ENCODE measurements at regions not wholly inside any gene's neighbourhood (a gene's known extent, or its start where the extent isn't known, plus 50 kb on each side); places are given as distances from the start of the nearest gene placed in this dataset.

DNA sequence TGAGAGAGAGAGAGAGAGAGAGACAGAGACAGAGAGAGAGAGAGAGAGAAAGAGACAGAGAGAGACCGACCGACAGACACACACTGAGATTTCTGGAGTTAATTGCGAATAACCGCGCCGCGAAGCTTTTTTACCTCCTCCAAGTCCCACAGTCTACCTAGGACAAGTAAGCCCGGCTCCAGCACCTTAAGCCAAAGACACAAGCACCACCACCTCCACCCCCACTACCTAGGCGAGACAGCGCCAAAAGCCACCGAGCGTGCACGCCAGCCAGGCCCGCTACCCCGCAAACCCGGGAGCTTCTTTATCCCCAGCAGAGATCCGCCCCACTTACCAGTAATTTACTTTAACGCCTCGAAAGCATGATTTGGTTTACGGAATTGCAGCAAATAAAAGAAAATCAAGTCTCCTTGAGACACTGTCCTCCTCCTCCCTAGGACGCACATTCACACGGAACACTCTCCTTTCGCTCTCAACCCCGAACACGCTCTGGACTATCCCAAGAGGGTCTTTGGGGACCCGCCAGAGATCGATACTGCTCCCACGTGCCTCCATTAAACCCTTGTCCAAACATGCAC, 649.6 kb upstream of the DIPK2B start:
- peak; percentile 9 for DNase-seq (ENCODE audit: low spot score)
- in situ Hi-C loops (cut with MboI; ENCODE audit: low pct_unique_long_range_greater_than_20kb, low sequenced_read_pairs, unreplicated experiment), result no loop called here
- no peak for TF ChIP-seq CTCF (IDR thresholded peaks at IDR 0.05; ENCODE audit: extremely low read depth, insufficient read depth, missing control alignments)

DNA sequence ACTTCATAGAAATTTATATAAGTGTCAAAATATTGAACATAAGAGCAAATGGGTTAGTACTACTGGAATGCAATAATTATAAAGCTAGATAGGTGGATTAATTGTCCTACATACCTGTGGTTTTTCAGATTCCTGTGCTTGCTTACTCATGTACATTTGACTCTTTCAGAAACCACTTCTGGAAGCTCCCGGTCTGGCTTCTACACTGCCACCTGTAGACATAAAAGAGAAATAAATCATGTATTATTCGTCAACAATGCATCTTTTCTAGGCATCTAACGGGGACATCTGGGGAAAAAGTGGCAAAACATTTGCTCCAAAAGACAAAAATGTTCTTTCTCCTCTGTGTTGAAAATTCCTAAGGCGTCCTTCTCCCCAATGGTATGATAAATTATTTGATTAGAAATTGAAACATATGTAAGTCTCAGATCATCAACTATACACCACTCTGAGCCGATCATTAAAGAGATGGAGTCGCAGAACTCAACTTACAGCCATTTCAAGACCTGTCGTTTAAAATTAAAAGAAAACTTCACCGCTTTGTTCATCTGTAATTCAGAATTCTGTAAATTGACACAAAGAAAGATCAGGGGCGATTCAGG, 648.7 kb upstream of the DIPK2B start:
- in situ Hi-C loops (cut with MboI; ENCODE audit: low pct_unique_long_range_greater_than_20kb, low sequenced_read_pairs, unreplicated experiment), result loop anchor here (25.0 kb wide), 2 partner anchors 312 to 563 kb away; no protein-coding TSS in a partner anchor
- peak; percentile 28 for TF ChIP-seq CTCF (IDR thresholded peaks at IDR 0.05; ENCODE audit: extremely low read depth, insufficient read depth, missing control alignments)
- DNase-seq (ENCODE audit: low spot score), result peak; percentile 23

DNA sequence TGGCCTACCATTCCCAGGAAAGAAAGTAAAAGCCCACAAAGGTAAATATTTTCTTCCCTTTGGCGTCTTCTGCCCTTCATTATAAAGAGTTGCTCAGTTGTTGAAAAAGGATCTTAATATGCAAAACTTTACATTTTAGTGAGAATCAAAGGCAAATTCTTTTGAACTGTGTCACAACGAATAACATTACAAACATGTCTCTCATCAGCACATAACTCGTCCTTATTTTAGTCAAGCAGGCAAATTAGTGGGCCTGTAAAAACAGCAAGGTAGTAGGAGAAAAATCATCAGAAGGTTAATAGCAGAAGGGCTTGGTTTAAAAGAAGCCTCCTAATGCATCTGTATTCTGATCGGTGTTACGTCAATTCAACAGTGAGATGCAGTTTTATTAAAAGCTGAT, 647.3 kb upstream of the DIPK2B start:
- DNase-seq (ENCODE audit: low spot score), result no peak

GRCh38 chrX:45846328-45846727, 645.7 kb upstream of the DIPK2B start:
- TF ChIP-seq CTCF (IDR thresholded peaks at IDR 0.05; ENCODE audit: extremely low read depth, insufficient read depth, missing control alignments), result no peak
- DNase-seq (ENCODE audit: low spot score), result no peak
- in situ Hi-C loops (cut with MboI; ENCODE audit: low pct_unique_long_range_greater_than_20kb, low sequenced_read_pairs, unreplicated experiment), result loop anchor here (25.0 kb wide), 2 partner anchors 309 to 566 kb away; no protein-coding TSS in a partner anchor

More for the DNA sequence above, 647.3 kb upstream of the DIPK2B start:
- in situ Hi-C loops (cut with MboI; ENCODE audit: low pct_unique_long_range_greater_than_20kb, low sequenced_read_pairs, unreplicated experiment), result loop anchor here (25.0 kb wide), 2 partner anchors 311 to 564 kb away; no protein-coding TSS in a partner anchor
- TF ChIP-seq CTCF (IDR thresholded peaks at IDR 0.05; ENCODE audit: extremely low read depth, insufficient read depth, missing control alignments), result no peak

GRCh38 chrX:45845142-45845541, 644.5 kb upstream of the DIPK2B start:
- no peak for DNase-seq (ENCODE audit: low spot score)
- in situ Hi-C loops (cut with MboI; ENCODE audit: low pct_unique_long_range_greater_than_20kb, low sequenced_read_pairs, unreplicated experiment), result loop anchor here (25.0 kb wide), 2 partner anchors 308 to 567 kb away; no protein-coding TSS in a partner anchor
- TF ChIP-seq CTCF (IDR thresholded peaks at IDR 0.05; ENCODE audit: extremely low read depth, insufficient read depth, missing control alignments), result no peak

DNA sequence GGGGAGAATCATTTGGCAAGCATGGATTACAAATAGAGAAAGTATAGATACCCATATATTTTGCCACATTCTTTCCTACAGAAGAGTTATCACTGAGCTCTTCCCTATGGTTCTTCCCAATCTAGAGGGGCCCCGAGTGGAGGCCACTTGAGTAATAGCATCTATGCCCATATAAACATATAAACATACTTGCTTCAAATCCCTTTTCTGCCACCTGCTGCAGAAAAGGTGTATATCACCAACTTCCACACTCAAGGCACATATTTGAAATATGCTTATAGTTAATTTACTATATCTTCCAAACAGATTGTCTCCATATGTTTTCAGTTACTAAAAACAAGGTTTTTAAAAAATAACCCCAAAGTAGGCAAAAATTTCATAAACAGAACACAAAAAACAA, 642.8 kb upstream of the DIPK2B start:
- DNase-seq (ENCODE audit: low spot score), result peak; percentile 26
- in situ Hi-C loops (cut with MboI; ENCODE audit: low pct_unique_long_range_greater_than_20kb, low sequenced_read_pairs, unreplicated experiment), result loop anchor here (25.0 kb wide), 2 partner anchors 306 to 569 kb away; no protein-coding TSS in a partner anchor
- peak; percentile 32 for TF ChIP-seq CTCF (IDR thresholded peaks at IDR 0.05; ENCODE audit: extremely low read depth, insufficient read depth, missing control alignments)
